WTC11 (cell line): ENCODE measurements at regions not wholly inside any gene's neighbourhood (a gene's known extent, or its start where the extent isn't known, plus 50 kb on each side); places are given as distances from the start of the nearest gene placed in this dataset.

ENCODE experiments used
- ATAC-seq: fragments of 200-7000 bp; cut with Tn5 transposase; 2 replicates; pipeline ENCODE4 v1.10.0; 2021; ENCODE audit warnings: mild to moderate bottlenecking, moderate library complexity
- CTCF ChIA-PET: fragments of 300-600 bp; sonication (Branson Sonifier 250); formaldehyde crosslinking; loops from one replicate; lab custom pipeline; 2021; ENCODE audit warnings: antibody characterized with exemption; lab: Charles Lee
- POLR2A ChIA-PET: fragments of 350-600 bp; sonication (Branson Sonifier 250); formaldehyde crosslinking; loops from one replicate; lab custom pipeline; 2021; ENCODE audit warnings: antibody characterized with exemption; lab: Charles Lee
- DNase-seq: peaks from one replicate; pipeline ENCODE4 v3.0.0; 2021; ENCODE audit warnings: low spot score
- H3K27ac Mint-ChIP-seq: 2 replicates; pipeline ENCODE4 v1.8.0; 2021; ENCODE audit warnings: mixed read lengths
- H3K27me3 Mint-ChIP-seq: 2 replicates; pipeline ENCODE4 v1.8.0; 2021; ENCODE audit warnings: low read depth, mild to moderate bottlenecking, moderate library complexity, mixed read lengths
- H3K36me3 Mint-ChIP-seq: 2 replicates; pipeline ENCODE4 v1.8.0; 2021; ENCODE audit warnings: mixed read lengths
- H3K4me1 Mint-ChIP-seq: 2 replicates; pipeline ENCODE4 v1.8.0; 2022; ENCODE audit warnings: mixed read lengths
- H3K4me3 Mint-ChIP-seq: 2 replicates; pipeline ENCODE4 v1.8.0; 2021; ENCODE audit warnings: mild to moderate bottlenecking, moderate library complexity, mixed read lengths
- H3K9me3 Mint-ChIP-seq: 2 replicates; pipeline ENCODE4 v1.8.0; 2021; ENCODE audit warnings: mixed read lengths
- ATF1 ChIP-seq: sonication (generic); formaldehyde crosslinking; IDR thresholded peaks from 2 replicates; pipeline ENCODE4 v1.8.1; 2023; ENCODE audit warnings: mild to moderate bottlenecking, moderate library complexity, missing genetic modification reagents
- CBFB ChIP-seq: sonication (generic); formaldehyde crosslinking; IDR thresholded peaks from 2 replicates; pipeline ENCODE4 v1.8.1; 2022; ENCODE audit warnings: mild to moderate bottlenecking, low read depth, missing genetic modification reagents
- FOXP1 ChIP-seq: sonication (generic); formaldehyde crosslinking; IDR thresholded peaks from 2 replicates; pipeline ENCODE4 v1.8.0; 2022; ENCODE audit warnings: missing genetic modification reagents, mild to moderate bottlenecking, moderate library complexity, borderline replicate concordance
- GTF2I ChIP-seq: fragments of 250-450 bp; sonication (Bioruptor Pico); conservative IDR thresholded peaks from 2 replicates; pipeline ENCODE4 v1.4.0; 2021; ENCODE audit warnings: mild to moderate bottlenecking
- JUN ChIP-seq: sonication (generic); formaldehyde crosslinking; IDR thresholded peaks from 2 replicates; pipeline ENCODE4 v1.8.0; 2023; ENCODE audit warnings: mild to moderate bottlenecking, missing genetic modification reagents
- PRRX2 ChIP-seq: fragments of 250-450 bp; sonication (Bioruptor Pico); IDR thresholded peaks from 2 replicates; pipeline ENCODE4 v1.8.0; 2021; ENCODE audit warnings: mild to moderate bottlenecking
- TCF7 ChIP-seq: sonication (generic); formaldehyde crosslinking; IDR thresholded peaks from 2 replicates; pipeline ENCODE4 v1.8.0; 2022; ENCODE audit warnings: mild to moderate bottlenecking, low read depth, missing genetic modification reagents, moderate library complexity
- TEAD4 ChIP-seq: sonication (generic); formaldehyde crosslinking; IDR thresholded peaks from 2 replicates; pipeline ENCODE4 v1.8.0; 2022; ENCODE audit warnings: mild to moderate bottlenecking, missing genetic modification reagents
- ZNF121 ChIP-seq: sonication (generic); formaldehyde crosslinking; IDR thresholded peaks from 2 replicates; pipeline ENCODE4 v1.8.0; 2023; ENCODE audit warnings: missing genetic modification reagents
- ZNF263 ChIP-seq: sonication (generic); formaldehyde crosslinking; IDR thresholded peaks from 2 replicates; pipeline ENCODE4 v1.8.1; 2022; ENCODE audit warnings: low read depth, mild to moderate bottlenecking, moderate library complexity, missing genetic modification reagents
- ZNF317 ChIP-seq: sonication (generic); formaldehyde crosslinking; IDR thresholded peaks from 2 replicates; pipeline ENCODE4 v1.8.1; 2023; ENCODE audit warnings: low read depth, mild to moderate bottlenecking, moderate library complexity, missing genetic modification reagents, borderline replicate concordance
- ZNF416 ChIP-seq: fragments of 250-450 bp; sonication (Bioruptor Pico); IDR thresholded peaks from 2 replicates; pipeline ENCODE4 v1.9.0; 2021; ENCODE audit warnings: mild to moderate bottlenecking, inconsistent platforms
- TF ChIP-seq, protein P1 (sequence below): fragments of 250-450 bp; sonication (Bioruptor Pico); IDR thresholded peaks from 2 replicates; pipeline ENCODE4 v2.1.2; 2022; ENCODE audit warnings: mild to moderate bottlenecking, moderate library complexity
- TF ChIP-seq, protein P2 (sequence below): sonication (generic); formaldehyde crosslinking; IDR thresholded peaks from 2 replicates; pipeline ENCODE4 v1.8.1; 2023; ENCODE audit warnings: mild to moderate bottlenecking, missing genetic modification reagents, moderate library complexity
- TF ChIP-seq, protein P3 (sequence below): sonication (generic); formaldehyde crosslinking; IDR thresholded peaks from 2 replicates; pipeline ENCODE4 v1.8.1; 2023; ENCODE audit warnings: mild to moderate bottlenecking, missing genetic modification reagents, moderate library complexity
- TF ChIP-seq, protein P4 (sequence below): fragments of 250-450 bp; sonication (Bioruptor Pico); IDR thresholded peaks from 2 replicates; pipeline ENCODE4 v1.9.0; 2021; ENCODE audit warnings: mild to moderate bottlenecking
- TF ChIP-seq, protein P5 (sequence below): fragments of 250-450 bp; sonication (Bioruptor Pico); IDR thresholded peaks from 2 replicates; pipeline ENCODE4 v1.9.0; 2021; ENCODE audit warnings: moderate library complexity, mild to moderate bottlenecking, inconsistent platforms, borderline replicate concordance
- TF ChIP-seq, protein P6 (sequence below): sonication (generic); formaldehyde crosslinking; IDR thresholded peaks from 2 replicates; pipeline ENCODE4 v1.8.1; 2023; ENCODE audit warnings: mild to moderate bottlenecking, missing genetic modification reagents
- TF ChIP-seq, protein P7 (sequence below): sonication (generic); formaldehyde crosslinking; IDR thresholded peaks from 2 replicates; pipeline ENCODE4 v1.8.0; 2022; ENCODE audit warnings: missing genetic modification reagents
- TF ChIP-seq, protein P8 (sequence below): sonication (generic); formaldehyde crosslinking; IDR thresholded peaks from 2 replicates; pipeline ENCODE4 v1.8.0; 2022; ENCODE audit warnings: mild to moderate bottlenecking, missing genetic modification reagents

DNA sequence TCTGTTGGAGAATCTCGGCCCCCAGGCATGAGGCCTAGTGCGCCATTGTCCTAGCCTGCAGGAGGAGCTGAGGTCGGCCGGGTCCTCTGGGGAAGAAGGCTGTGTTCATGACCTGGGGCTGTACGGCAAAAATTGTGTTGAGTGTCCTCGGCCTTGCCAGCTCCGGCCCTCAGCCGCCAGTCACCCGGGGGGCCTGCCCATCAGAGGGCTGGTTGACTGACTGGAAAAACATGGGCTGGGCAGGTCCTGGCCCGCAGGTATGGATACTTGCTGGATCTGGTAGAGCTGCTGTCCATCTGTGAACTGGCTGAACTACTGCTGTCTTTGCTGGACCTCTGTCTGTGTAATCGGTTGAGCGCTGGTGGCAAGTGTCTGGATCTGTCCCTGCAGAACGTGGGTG is 136.7 kb upstream of the GAS1 start:
- no peak overlapping the region for H3K27ac Mint-ChIP-seq
- DNase-seq = no peak
- CTCF ChIA-PET = no interaction called here
- no peaks in the 10 kb centered on the region; the same call in 1 of the 2 replicates for H3K27me3 Mint-ChIP-seq
- ATAC-seq = no peak
- peaks cover 4% of the 10 kb centered on the region; the same call in 1 of the 2 replicates for H3K36me3 Mint-ChIP-seq
- no peak for TF ChIP-seq TCF7 (CRISPR knock-in tag)
- TF ChIP-seq, all 79 proteins: peak for 0
- Mint-ChIP-seq H3K4me3 (no peak overlapping the region), H3K9me3 (peaks cover 25% of the 10 kb centered on the region), H3K4me1 (no peaks in the 10 kb centered on the region)
- POLR2A ChIA-PET = no interaction called here

DNA sequence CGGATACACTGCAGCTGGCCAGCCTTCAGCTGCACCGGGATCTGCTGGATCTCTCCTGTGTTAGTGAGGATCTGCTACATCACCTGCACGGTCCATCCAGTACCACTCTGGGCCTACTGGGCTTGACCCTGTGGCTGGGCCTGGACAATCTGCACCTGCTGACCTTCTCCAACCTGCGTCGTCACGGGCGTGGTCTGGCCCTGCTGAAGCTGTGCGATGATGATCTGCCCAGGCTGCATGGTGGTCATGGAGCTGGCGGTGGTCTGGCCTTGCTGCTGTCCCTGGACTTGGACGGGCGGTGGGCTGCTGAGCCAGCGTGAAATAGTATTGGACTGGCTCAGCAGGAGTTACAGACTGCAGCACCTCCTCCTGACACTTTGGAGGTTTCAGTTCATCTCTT is 137.1 kb upstream of the GAS1 start:
- CTCF ChIA-PET = no interaction called here

More for the DNA sequence above, 137.1 kb upstream of the GAS1 start:
- Mint-ChIP-seq H3K27me3 (no peaks in the 10 kb centered on the region; the same call in 1 of the 2 replicates), H3K36me3 (0 out of 2 replicates have a peak, but pooled peaks cover 3% of the 10 kb centered on the region), H3K9me3 (peaks cover 22% of the 10 kb centered on the region)
- TF ChIP-seq, protein P1, sequence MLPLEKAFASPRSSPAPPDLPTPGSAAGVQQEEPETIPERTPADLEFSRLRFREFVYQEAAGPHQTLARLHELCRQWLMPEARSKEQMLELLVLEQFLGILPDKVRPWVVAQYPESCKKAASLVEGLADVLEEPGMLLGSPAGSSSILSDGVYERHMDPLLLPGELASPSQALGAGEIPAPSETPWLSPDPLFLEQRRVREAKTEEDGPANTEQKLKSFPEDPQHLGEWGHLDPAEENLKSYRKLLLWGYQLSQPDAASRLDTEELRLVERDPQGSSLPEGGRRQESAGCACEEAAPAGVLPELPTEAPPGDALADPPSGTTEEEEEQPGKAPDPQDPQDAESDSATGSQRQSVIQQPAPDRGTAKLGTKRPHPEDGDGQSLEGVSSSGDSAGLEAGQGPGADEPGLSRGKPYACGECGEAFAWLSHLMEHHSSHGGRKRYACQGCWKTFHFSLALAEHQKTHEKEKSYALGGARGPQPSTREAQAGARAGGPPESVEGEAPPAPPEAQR (CRISPR knock-in tag) = no peak
- TF ChIP-seq TEAD4 = no peak
- TF ChIP-seq, protein P2, sequence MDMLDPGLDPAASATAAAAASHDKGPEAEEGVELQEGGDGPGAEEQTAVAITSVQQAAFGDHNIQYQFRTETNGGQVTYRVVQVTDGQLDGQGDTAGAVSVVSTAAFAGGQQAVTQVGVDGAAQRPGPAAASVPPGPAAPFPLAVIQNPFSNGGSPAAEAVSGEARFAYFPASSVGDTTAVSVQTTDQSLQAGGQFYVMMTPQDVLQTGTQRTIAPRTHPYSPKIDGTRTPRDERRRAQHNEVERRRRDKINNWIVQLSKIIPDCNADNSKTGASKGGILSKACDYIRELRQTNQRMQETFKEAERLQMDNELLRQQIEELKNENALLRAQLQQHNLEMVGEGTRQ (CRISPR knock-in tag) = no peak
- TF ChIP-seq PRRX2 (CRISPR knock-in tag) = no peak
- TF ChIP-seq, protein P3, sequence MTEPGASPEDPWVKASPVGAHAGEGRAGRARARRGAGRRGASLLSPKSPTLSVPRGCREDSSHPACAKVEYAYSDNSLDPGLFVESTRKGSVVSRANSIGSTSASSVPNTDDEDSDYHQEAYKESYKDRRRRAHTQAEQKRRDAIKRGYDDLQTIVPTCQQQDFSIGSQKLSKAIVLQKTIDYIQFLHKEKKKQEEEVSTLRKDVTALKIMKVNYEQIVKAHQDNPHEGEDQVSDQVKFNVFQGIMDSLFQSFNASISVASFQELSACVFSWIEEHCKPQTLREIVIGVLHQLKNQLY (CRISPR knock-in tag) = no peak
- TF ChIP-seq, protein P4, sequence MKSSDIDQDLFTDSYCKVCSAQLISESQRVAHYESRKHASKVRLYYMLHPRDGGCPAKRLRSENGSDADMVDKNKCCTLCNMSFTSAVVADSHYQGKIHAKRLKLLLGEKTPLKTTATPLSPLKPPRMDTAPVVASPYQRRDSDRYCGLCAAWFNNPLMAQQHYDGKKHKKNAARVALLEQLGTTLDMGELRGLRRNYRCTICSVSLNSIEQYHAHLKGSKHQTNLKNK = no peak
- TF ChIP-seq FOXP1 (CRISPR knock-in tag) = no peak
- no peak for TF ChIP-seq ZNF121 (CRISPR knock-in tag)
- TF ChIP-seq, protein P5, sequence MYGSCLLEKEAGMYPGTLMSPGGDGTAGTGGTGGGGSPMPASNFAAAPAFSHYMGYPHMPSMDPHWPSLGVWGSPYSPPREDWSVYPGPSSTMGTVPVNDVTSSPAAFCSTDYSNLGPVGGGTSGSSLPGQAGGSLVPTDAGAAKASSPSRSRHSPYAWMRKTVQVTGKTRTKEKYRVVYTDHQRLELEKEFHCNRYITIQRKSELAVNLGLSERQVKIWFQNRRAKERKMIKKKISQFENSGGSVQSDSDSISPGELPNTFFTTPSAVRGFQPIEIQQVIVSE = no peak
- TF ChIP-seq, protein P6, sequence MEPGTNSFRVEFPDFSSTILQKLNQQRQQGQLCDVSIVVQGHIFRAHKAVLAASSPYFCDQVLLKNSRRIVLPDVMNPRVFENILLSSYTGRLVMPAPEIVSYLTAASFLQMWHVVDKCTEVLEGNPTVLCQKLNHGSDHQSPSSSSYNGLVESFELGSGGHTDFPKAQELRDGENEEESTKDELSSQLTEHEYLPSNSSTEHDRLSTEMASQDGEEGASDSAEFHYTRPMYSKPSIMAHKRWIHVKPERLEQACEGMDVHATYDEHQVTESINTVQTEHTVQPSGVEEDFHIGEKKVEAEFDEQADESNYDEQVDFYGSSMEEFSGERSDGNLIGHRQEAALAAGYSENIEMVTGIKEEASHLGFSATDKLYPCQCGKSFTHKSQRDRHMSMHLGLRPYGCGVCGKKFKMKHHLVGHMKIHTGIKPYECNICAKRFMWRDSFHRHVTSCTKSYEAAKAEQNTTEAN (CRISPR knock-in tag) = no peak
- TF ChIP-seq, protein P7, sequence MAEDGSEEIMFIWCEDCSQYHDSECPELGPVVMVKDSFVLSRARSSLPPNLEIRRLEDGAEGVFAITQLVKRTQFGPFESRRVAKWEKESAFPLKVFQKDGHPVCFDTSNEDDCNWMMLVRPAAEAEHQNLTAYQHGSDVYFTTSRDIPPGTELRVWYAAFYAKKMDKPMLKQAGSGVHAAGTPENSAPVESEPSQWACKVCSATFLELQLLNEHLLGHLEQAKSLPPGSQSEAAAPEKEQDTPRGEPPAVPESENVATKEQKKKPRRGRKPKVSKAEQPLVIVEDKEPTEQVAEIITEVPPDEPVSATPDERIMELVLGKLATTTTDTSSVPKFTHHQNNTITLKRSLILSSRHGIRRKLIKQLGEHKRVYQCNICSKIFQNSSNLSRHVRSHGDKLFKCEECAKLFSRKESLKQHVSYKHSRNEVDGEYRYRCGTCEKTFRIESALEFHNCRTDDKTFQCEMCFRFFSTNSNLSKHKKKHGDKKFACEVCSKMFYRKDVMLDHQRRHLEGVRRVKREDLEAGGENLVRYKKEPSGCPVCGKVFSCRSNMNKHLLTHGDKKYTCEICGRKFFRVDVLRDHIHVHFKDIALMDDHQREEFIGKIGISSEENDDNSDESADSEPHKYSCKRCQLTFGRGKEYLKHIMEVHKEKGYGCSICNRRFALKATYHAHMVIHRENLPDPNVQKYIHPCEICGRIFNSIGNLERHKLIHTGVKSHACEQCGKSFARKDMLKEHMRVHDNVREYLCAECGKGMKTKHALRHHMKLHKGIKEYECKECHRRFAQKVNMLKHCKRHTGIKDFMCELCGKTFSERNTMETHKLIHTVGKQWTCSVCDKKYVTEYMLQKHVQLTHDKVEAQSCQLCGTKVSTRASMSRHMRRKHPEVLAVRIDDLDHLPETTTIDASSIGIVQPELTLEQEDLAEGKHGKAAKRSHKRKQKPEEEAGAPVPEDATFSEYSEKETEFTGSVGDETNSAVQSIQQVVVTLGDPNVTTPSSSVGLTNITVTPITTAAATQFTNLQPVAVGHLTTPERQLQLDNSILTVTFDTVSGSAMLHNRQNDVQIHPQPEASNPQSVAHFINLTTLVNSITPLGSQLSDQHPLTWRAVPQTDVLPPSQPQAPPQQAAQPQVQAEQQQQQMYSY (CRISPR knock-in tag) = no peak
- no peak for TF ChIP-seq CBFB (CRISPR knock-in tag)
- TF ChIP-seq, protein P8, sequence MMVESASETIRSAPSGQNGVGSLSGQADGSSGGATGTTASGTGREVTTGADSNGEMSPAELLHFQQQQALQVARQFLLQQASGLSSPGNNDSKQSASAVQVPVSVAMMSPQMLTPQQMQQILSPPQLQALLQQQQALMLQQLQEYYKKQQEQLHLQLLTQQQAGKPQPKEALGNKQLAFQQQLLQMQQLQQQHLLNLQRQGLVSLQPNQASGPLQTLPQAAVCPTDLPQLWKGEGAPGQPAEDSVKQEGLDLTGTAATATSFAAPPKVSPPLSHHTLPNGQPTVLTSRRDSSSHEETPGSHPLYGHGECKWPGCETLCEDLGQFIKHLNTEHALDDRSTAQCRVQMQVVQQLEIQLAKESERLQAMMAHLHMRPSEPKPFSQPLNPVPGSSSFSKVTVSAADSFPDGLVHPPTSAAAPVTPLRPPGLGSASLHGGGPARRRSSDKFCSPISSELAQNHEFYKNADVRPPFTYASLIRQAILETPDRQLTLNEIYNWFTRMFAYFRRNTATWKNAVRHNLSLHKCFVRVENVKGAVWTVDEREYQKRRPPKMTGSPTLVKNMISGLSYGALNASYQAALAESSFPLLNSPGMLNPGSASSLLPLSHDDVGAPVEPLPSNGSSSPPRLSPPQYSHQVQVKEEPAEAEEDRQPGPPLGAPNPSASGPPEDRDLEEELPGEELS = no peak
- TF ChIP-seq ZNF263 (CRISPR knock-in tag) = no peak
- no peak for TF ChIP-seq ATF1
- TF ChIP-seq GTF2I (CRISPR knock-in tag) = no peak
- TF ChIP-seq ZNF416 (CRISPR knock-in tag) = no peak
- TF ChIP-seq ZNF317 (CRISPR knock-in tag) = no peak
- TF ChIP-seq JUN (CRISPR knock-in tag) = no peak
- TF ChIP-seq, all 79 proteins: peak for 0
- no peaks in the 10 kb centered on the region for H3K4me1 Mint-ChIP-seq
- no peak overlapping the region for H3K4me3 Mint-ChIP-seq
- DNase-seq (no peak), ATAC-seq (no peak)
- no peak overlapping the region for H3K27ac Mint-ChIP-seq
- POLR2A ChIA-PET = no interaction called here
